GM23338 (cell line): ENCODE measurements at regions not wholly inside any gene's neighbourhood (a gene's known extent, or its start where the extent isn't known, plus 50 kb on each side); places are given as distances from the start of the nearest gene placed in this dataset.

Experiments
- ATAC-seq: fragments of 200-7000 bp; cut with Tn5 transposase; 3 replicates; pipeline ENCODE4 v1.9.1; 2020
- DNase-seq: peaks from one replicate; pipeline ENCODE4 v3.0.0-alpha.2; 2015; ENCODE audit warnings: low spot score
- H2AFZ ChIP-seq: fragments of 200-600 bp; sonication (generic); 2 replicates; pipeline ENCODE4 v1.8.0; 2016; ENCODE audit warnings: antibody characterized with exemption, mild to moderate bottlenecking, moderate library complexity
- H3F3A ChIP-seq: fragments of 200-600 bp; sonication (generic); replicated peaks from 2 replicates; pipeline ENCODE4 v1.8.0; 2017; ENCODE audit warnings: antibody characterized with exemption, mixed run types, low read depth
- H3K27ac ChIP-seq: fragments of 200-600 bp; sonication (generic); 2 replicates; pipeline ENCODE4 v1.6.1; 2016; ENCODE audit warnings: low read depth
- H3K27me3 ChIP-seq: fragments of 200-600 bp; sonication (generic); 2 replicates; pipeline ENCODE4 v1.8.0; 2016; ENCODE audit warnings: mild to moderate bottlenecking, mixed run types, moderate library complexity; ENCODE audit not compliant: insufficient read depth
- H3K36me3 ChIP-seq: fragments of 200-600 bp; sonication (generic); 2 replicates; pipeline ENCODE4 v1.8.0; 2016; ENCODE audit warnings: mild to moderate bottlenecking; ENCODE audit not compliant: insufficient read depth
- H3K4me1 ChIP-seq: fragments of 200-600 bp; sonication (generic); 2 replicates; pipeline ENCODE4 v1.8.0; 2016; ENCODE audit warnings: mild to moderate bottlenecking, moderate library complexity; ENCODE audit not compliant: insufficient read depth
- H3K4me2 ChIP-seq: fragments of 200-600 bp; sonication (generic); 2 replicates; pipeline ENCODE4 v1.7.1; 2017; ENCODE audit warnings: mixed run types
- H3K4me3 ChIP-seq: fragments of 200-600 bp; sonication (generic); 2 replicates; pipeline ENCODE4 v1.6.1; 2016; ENCODE audit warnings: mixed run types
- H3K79me2 ChIP-seq: fragments of 200-600 bp; sonication (generic); replicated peaks from 2 replicates; pipeline ENCODE4 v1.8.0; 2017; ENCODE audit warnings: mild to moderate bottlenecking; ENCODE audit not compliant: insufficient read depth
- H3K9me2 ChIP-seq: fragments of 200-600 bp; sonication (generic); 2 replicates; pipeline ENCODE4 v1.8.0; 2017; ENCODE audit not compliant: insufficient read depth
- H4K20me1 ChIP-seq: fragments of 200-600 bp; sonication (generic); replicated peaks from 2 replicates; pipeline ENCODE4 v1.8.0; 2017; ENCODE audit warnings: mild to moderate bottlenecking; ENCODE audit not compliant: insufficient read depth
- H3K27ac Mint-ChIP-seq: 2 replicates; pipeline ENCODE4 v1.8.0; 2020; ENCODE audit warnings: inconsistent platforms, mild to moderate bottlenecking, moderate library complexity, mixed read lengths
- H3K27me3 Mint-ChIP-seq: 3 replicates; pipeline ENCODE4 v1.8.0; 2022; ENCODE audit warnings: low read depth, mild to moderate bottlenecking, moderate library complexity, mixed read lengths, inconsistent platforms; ENCODE audit not compliant: insufficient read depth, poor library complexity
- H3K36me3 Mint-ChIP-seq: 3 replicates; pipeline ENCODE4 v1.8.0; 2021; ENCODE audit warnings: low read depth, mild to moderate bottlenecking, inconsistent platforms, moderate library complexity, mixed read lengths
- H3K4me1 Mint-ChIP-seq: 3 replicates; pipeline ENCODE4 v1.8.0; 2020; ENCODE audit warnings: mild to moderate bottlenecking, inconsistent platforms, mixed read lengths
- H3K4me3 Mint-ChIP-seq: 3 replicates; pipeline ENCODE4 v1.8.0; 2021; ENCODE audit warnings: moderate library complexity, mild to moderate bottlenecking, inconsistent platforms, mixed read lengths
- H3K9me3 Mint-ChIP-seq: 3 replicates; pipeline ENCODE4 v1.8.0; 2020; ENCODE audit warnings: moderate library complexity, mild to moderate bottlenecking, inconsistent platforms, mixed read lengths
- CREB1 ChIP-seq: fragments of 250-450 bp; sonication (Bioruptor Pico); IDR thresholded peaks from 2 replicates; pipeline ENCODE4 v1.5.0; 2020; ENCODE audit warnings: low read depth, mild to moderate bottlenecking, moderate library complexity
- CTCF ChIP-seq, 2 experiments: fragments of 200-600 bp in 1 of 2; sonication (generic) in 1 of 2; conservative IDR thresholded peaks; 2 replicates each; pipeline versions ENCODE4 v1.5.1 to v1.6.1; 2016 to 2017; ENCODE audit warnings: antibody characterized with exemption in 2 of 2, low read depth in 2 of 2, mild to moderate bottlenecking in 2 of 2, moderate library complexity in 1 of 2
- EZH2 ChIP-seq: fragments of 200-600 bp; sonication (generic); IDR thresholded peaks from one replicate; pipeline ENCODE4 v1.8.0; 2017; ENCODE audit warnings: antibody characterized with exemption, mild to moderate bottlenecking, low read depth; ENCODE audit not compliant: unreplicated experiment
- EZH2phosphoT487 ChIP-seq: fragments of 200-600 bp; sonication (generic); IDR thresholded peaks from one replicate; pipeline ENCODE4 v1.8.1; 2018; ENCODE audit warnings: antibody characterized with exemption; ENCODE audit not compliant: unreplicated experiment
- JUNB ChIP-seq: IDR thresholded peaks from one replicate; pipeline ENCODE4 v1.6.1; 2016; ENCODE audit warnings: antibody characterized with exemption; ENCODE audit not compliant: unreplicated experiment
- NANOG ChIP-seq: IDR thresholded peaks from 2 replicates; pipeline ENCODE4 v1.6.1; 2016; ENCODE audit warnings: antibody characterized with exemption, borderline replicate concordance
- POLR2AphosphoS5 ChIP-seq: IDR thresholded peaks from 2 replicates; pipeline ENCODE4 v1.6.1; 2016; ENCODE audit warnings: antibody characterized with exemption, low read depth
- REST ChIP-seq: IDR thresholded peaks from one replicate; pipeline ENCODE4 v1.6.1; 2018; ENCODE audit warnings: antibody characterized with exemption; ENCODE audit not compliant: unreplicated experiment
- STAT1 ChIP-seq: IDR thresholded peaks from one replicate; pipeline ENCODE4 v1.6.1; 2016; ENCODE audit warnings: antibody characterized with exemption; ENCODE audit not compliant: unreplicated experiment
- ZNF114 ChIP-seq: fragments of 250-450 bp; sonication (Bioruptor Pico); IDR thresholded peaks from 2 replicates; pipeline ENCODE4 v1.5.0; 2020; ENCODE audit warnings: mild to moderate bottlenecking, moderate library complexity
- ZNF331 ChIP-seq: fragments of 250-450 bp; sonication (Bioruptor Pico); IDR thresholded peaks from 2 replicates; pipeline ENCODE4 v1.5.0; 2020; ENCODE audit warnings: low read depth, mild to moderate bottlenecking, moderate library complexity
- ZNF462 ChIP-seq: fragments of 250-450 bp; sonication (Bioruptor Pico); IDR thresholded peaks from 2 replicates; pipeline ENCODE4 v1.5.0; 2020; ENCODE audit warnings: mild to moderate bottlenecking, moderate library complexity
- TF ChIP-seq, protein P1 (sequence below): IDR thresholded peaks from 2 replicates; pipeline ENCODE4 v1.6.1; 2016; ENCODE audit warnings: antibody characterized with exemption

DNA sequence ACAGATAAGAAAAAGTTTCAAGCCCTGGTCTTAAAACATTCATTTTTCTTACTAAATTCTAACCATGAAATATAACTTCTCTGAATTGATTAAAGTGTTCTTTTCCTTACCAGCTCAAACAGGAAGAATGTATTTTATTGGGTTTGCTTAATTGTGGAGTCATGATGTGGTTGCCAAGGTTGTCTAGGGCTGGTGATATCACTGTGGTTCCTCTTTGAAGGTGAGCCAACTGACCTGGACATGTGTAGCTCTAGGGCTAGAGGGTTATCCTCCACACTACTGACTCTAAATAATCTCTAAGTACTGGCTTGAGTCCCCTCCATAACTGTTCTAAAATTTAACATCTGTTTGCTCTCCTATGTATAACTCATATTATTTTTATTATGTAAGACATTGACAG lies 529.6 kb downstream of the PIK3C3 start:
- H3K27ac Mint-ChIP-seq = no peak overlapping the region
- DNase-seq = no peak
- H3K27ac ChIP-seq = no peak overlapping the region
- peaks cover 6% of the 10 kb centered on the region; the same call in 2 of the 3 replicates for H3K36me3 Mint-ChIP-seq
- H3K4me3 ChIP-seq = no peak overlapping the region
- TF ChIP-seq, protein P1, sequence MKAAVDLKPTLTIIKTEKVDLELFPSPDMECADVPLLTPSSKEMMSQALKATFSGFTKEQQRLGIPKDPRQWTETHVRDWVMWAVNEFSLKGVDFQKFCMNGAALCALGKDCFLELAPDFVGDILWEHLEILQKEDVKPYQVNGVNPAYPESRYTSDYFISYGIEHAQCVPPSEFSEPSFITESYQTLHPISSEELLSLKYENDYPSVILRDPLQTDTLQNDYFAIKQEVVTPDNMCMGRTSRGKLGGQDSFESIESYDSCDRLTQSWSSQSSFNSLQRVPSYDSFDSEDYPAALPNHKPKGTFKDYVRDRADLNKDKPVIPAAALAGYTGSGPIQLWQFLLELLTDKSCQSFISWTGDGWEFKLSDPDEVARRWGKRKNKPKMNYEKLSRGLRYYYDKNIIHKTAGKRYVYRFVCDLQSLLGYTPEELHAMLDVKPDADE = no peak
- TF ChIP-seq REST (no peak), CREB1 (CRISPR knock-in tag) (no peak), EZH2 (no peak), STAT1 (no peak), ZNF331 (CRISPR knock-in tag) (no peak), EZH2phosphoT487 (no peak), NANOG (no peak), ZNF114 (CRISPR knock-in tag) (no peak), JUNB (no peak), POLR2AphosphoS5 (no peak), CTCF (conservative IDR thresholded peaks at IDR 0.05; ENCODE audit: low read depth in 2 of 2) (no peak), ZNF462 (no peak)
- no peaks in the 10 kb centered on the region for H3F3A ChIP-seq
- H3K27me3 Mint-ChIP-seq = peaks cover 1% of the 10 kb centered on the region
- no peak overlapping the region for H3K4me2 ChIP-seq
- no peaks in the 10 kb centered on the region for H3K27me3 ChIP-seq
- H4K20me1 ChIP-seq = no peaks in the 10 kb centered on the region
- no peak overlapping the region for H2AFZ ChIP-seq
- H3K79me2 ChIP-seq = no peaks in the 10 kb centered on the region
- no peaks in the 10 kb centered on the region for H3K36me3 ChIP-seq
- H3K4me3 Mint-ChIP-seq = no peak overlapping the region
- H3K9me2 ChIP-seq = peaks cover 25% of the 10 kb centered on the region; the same call in 1 of the 2 replicates
- peaks cover 13% of the 10 kb centered on the region for H3K9me3 Mint-ChIP-seq
- no peaks in the 10 kb centered on the region for H3K4me1 Mint-ChIP-seq
- no peak for ATAC-seq
- H3K4me1 ChIP-seq = no peaks in the 10 kb centered on the region
